Neural progenitor cell (in vitro differentiated cells): ENCODE measurements at regions not wholly inside any gene's neighbourhood (a gene's known extent, or its start where the extent isn't known, plus 50 kb on each side); places are given as distances from the start of the nearest gene placed in this dataset.

Experiments used
- DNase-seq: peaks from one replicate; pipeline ENCODE4 v3.0.0-alpha.2; 2016; ENCODE audit warnings: low spot score
- H2AFZ ChIP-seq: fragments of 200-600 bp; sonication (generic); replicated peaks from 2 replicates; pipeline ENCODE4 v1.6.1; 2016; ENCODE audit warnings: antibody characterized with exemption
- H3F3A ChIP-seq: fragments of 200-600 bp; sonication (generic); 2 replicates; pipeline ENCODE4 v1.6.1; 2016; ENCODE audit warnings: antibody characterized with exemption, low read depth
- H3K27ac ChIP-seq: fragments of 200-600 bp; sonication (generic); 2 replicates; pipeline ENCODE4 v1.5.1; 2016; ENCODE audit warnings: mild to moderate bottlenecking
- H3K27me3 ChIP-seq: fragments of 200-600 bp; sonication (generic); 2 replicates; pipeline ENCODE4 v1.6.1; 2016; ENCODE audit warnings: mild to moderate bottlenecking, moderate library complexity
- H3K36me3 ChIP-seq: fragments of 200-600 bp; sonication (generic); 2 replicates; pipeline ENCODE4 v1.5.1; 2016
- H3K4me1 ChIP-seq: fragments of 200-600 bp; sonication (generic); 2 replicates; pipeline ENCODE4 v1.6.1; 2016; ENCODE audit warnings: mixed run types
- H3K4me2 ChIP-seq: fragments of 200-600 bp; sonication (generic); 2 replicates; pipeline ENCODE4 v1.6.1; 2016
- H3K4me3 ChIP-seq: fragments of 200-600 bp; sonication (generic); 2 replicates; pipeline ENCODE4 v1.5.1; 2016
- H3K79me2 ChIP-seq: fragments of 200-600 bp; sonication (generic); 2 replicates; pipeline ENCODE4 v1.6.1; 2016; ENCODE audit warnings: low read depth
- H3K9ac ChIP-seq: fragments of 200-600 bp; sonication (generic); 2 replicates; pipeline ENCODE4 v1.6.1; 2016
- H3K9me3 ChIP-seq: fragments of 200-600 bp; sonication (generic); 2 replicates; pipeline ENCODE4 v1.5.1; 2016; ENCODE audit warnings: low read depth
- H4K20me1 ChIP-seq: fragments of 200-600 bp; sonication (generic); 2 replicates; pipeline ENCODE4 v1.6.1; 2016; ENCODE audit warnings: low read depth
- H3K27ac Mint-ChIP-seq: 3 replicates; pipeline ENCODE4 v1.8.0; 2021; ENCODE audit warnings: mixed read lengths
- H3K27me3 Mint-ChIP-seq: 2 replicates; pipeline ENCODE4 v1.8.0; 2022; ENCODE audit warnings: low read depth, mild to moderate bottlenecking, inconsistent platforms, moderate library complexity, mixed read lengths; ENCODE audit not compliant: insufficient read depth
- H3K36me3 Mint-ChIP-seq: 3 replicates; pipeline ENCODE4 v1.8.0; 2021; ENCODE audit warnings: mixed read lengths
- H3K4me1 Mint-ChIP-seq: 3 replicates; pipeline ENCODE4 v1.8.0; 2021; ENCODE audit warnings: mixed read lengths
- H3K4me3 Mint-ChIP-seq: 3 replicates; pipeline ENCODE4 v1.8.0; 2021; ENCODE audit warnings: mild to moderate bottlenecking, moderate library complexity, mixed read lengths
- H3K9me3 Mint-ChIP-seq: 3 replicates; pipeline ENCODE4 v1.8.0; 2020; ENCODE audit warnings: mixed read lengths
- CTCF ChIP-seq: fragments of 200-600 bp; sonication (generic); IDR thresholded peaks from 2 replicates; pipeline ENCODE4 v1.5.1; 2017; ENCODE audit warnings: antibody characterized with exemption, mild to moderate bottlenecking
- EZH2 ChIP-seq: fragments of 200-600 bp; sonication (generic); IDR thresholded peaks from 2 replicates; pipeline ENCODE4 v1.6.1; 2017; ENCODE audit warnings: antibody characterized with exemption, mild to moderate bottlenecking, moderate library complexity
- EZH2phosphoT487 ChIP-seq: fragments of 200-600 bp; sonication (generic); IDR thresholded peaks from 2 replicates; pipeline ENCODE4 v1.6.1; 2017; ENCODE audit warnings: antibody characterized with exemption

GRCh38 chr1:88472714-88473113, 211.4 kb upstream of the PKN2 start:
- Histone ChIP-seq H3K27ac (no peak overlapping the region), H3K36me3 (no peaks in the 10 kb centered on the region), H2AFZ (no peak overlapping the region), H3K27me3 (no peaks in the 10 kb centered on the region), H3K79me2 (no peaks in the 10 kb centered on the region), H3K9ac (no peak overlapping the region), H4K20me1 (no peaks in the 10 kb centered on the region), H3K4me2 (no peak overlapping the region), H3K4me3 (no peak overlapping the region), H3K9me3 (no peaks in the 10 kb centered on the region), H3F3A (no peaks in the 10 kb centered on the region), H3K4me1 (no peaks in the 10 kb centered on the region)
- Mint-ChIP-seq H3K4me3 (no peak overlapping the region), H3K4me1 (peaks cover 4% of the 10 kb centered on the region), H3K27me3 (no peaks in the 10 kb centered on the region), H3K36me3 (no peaks in the 10 kb centered on the region), H3K27ac (no peak overlapping the region), H3K9me3 (peaks cover 3% of the 10 kb centered on the region)
- no peak for DNase-seq
- TF ChIP-seq EZH2phosphoT487 (no peak), CTCF (no peak), EZH2 (no peak)

GRCh38 chr1:88474555-88475304, 209.3 kb upstream of the PKN2 start:
- no peak overlapping the region for H2AFZ ChIP-seq
- H4K20me1 ChIP-seq = no peaks in the 10 kb centered on the region
- TF ChIP-seq EZH2 (no peak), EZH2phosphoT487 (no peak)
- H3K27me3 ChIP-seq = no peaks in the 10 kb centered on the region
- DNase-seq = no peak
- Mint-ChIP-seq H3K4me3 (no peak overlapping the region), H3K4me1 (peaks cover 5% of the 10 kb centered on the region), H3K9me3 (no peaks in the 10 kb centered on the region), H3K36me3 (no peaks in the 10 kb centered on the region), H3K27ac (no peak overlapping the region), H3K27me3 (peaks cover under 1% of the 10 kb centered on the region)
- H3K9me3 ChIP-seq = no peaks in the 10 kb centered on the region
- no peaks in the 10 kb centered on the region for H3K4me1 ChIP-seq
- no peaks in the 10 kb centered on the region for H3F3A ChIP-seq
- H3K79me2 ChIP-seq = no peaks in the 10 kb centered on the region
- H3K4me3 ChIP-seq = no peak overlapping the region
- no peak overlapping the region for H3K4me2 ChIP-seq
- no peak overlapping the region for H3K27ac ChIP-seq
- no peaks in the 10 kb centered on the region for H3K36me3 ChIP-seq
- no peak overlapping the region for H3K9ac ChIP-seq

GRCh38 chr1:88484881-88485280, 199.2 kb upstream of the PKN2 start:
- Histone ChIP-seq H4K20me1 (no peaks in the 10 kb centered on the region), H3K27ac (no peak overlapping the region), H3K4me2 (no peak overlapping the region), H3K9me3 (no peaks in the 10 kb centered on the region), H2AFZ (no peak overlapping the region), H3K36me3 (no peaks in the 10 kb centered on the region), H3K79me2 (no peaks in the 10 kb centered on the region), H3K9ac (no peak overlapping the region), H3K4me3 (no peak overlapping the region), H3K4me1 (no peaks in the 10 kb centered on the region), H3K27me3 (no peaks in the 10 kb centered on the region), H3F3A (no peaks in the 10 kb centered on the region)
- Mint-ChIP-seq H3K27me3 (peaks cover under 1% of the 10 kb centered on the region), H3K4me1 (no peaks in the 10 kb centered on the region), H3K9me3 (no peaks in the 10 kb centered on the region), H3K27ac (no peak overlapping the region), H3K4me3 (no peak overlapping the region), H3K36me3 (no peaks in the 10 kb centered on the region)
- TF ChIP-seq EZH2phosphoT487 = no peak
- TF ChIP-seq CTCF = no peak
- no peak for TF ChIP-seq EZH2
- DNase-seq = no peak

- Histone ChIP-seq H3K27me3 (no peaks in the 10 kb centered on the region), H3K27ac (no peak overlapping the region), H3K4me1 (no peaks in the 10 kb centered on the region), H3K4me2 (no peak overlapping the region), H3F3A (no peaks in the 10 kb centered on the region), H3K4me3 (no peak overlapping the region), H2AFZ (no peak overlapping the region), H3K36me3 (no peaks in the 10 kb centered on the region), H3K9me3 (no peaks in the 10 kb centered on the region), H4K20me1 (no peaks in the 10 kb centered on the region), H3K9ac (no peak overlapping the region), H3K79me2 (no peaks in the 10 kb centered on the region)
- Mint-ChIP-seq H3K27ac (no peak overlapping the region), H3K9me3 (no peaks in the 10 kb centered on the region), H3K36me3 (no peaks in the 10 kb centered on the region), H3K27me3 (no peaks in the 10 kb centered on the region), H3K4me3 (no peak overlapping the region), H3K4me1 (no peaks in the 10 kb centered on the region)
- no peak for DNase-seq
- TF ChIP-seq CTCF (no peak), EZH2 (no peak), EZH2phosphoT487 (no peak)
Observed at GRCh38 chr1:88488237-88488636, 195.8 kb upstream of the PKN2 start.
